SK-N-SH (cell line): ENCODE measurements at regions not wholly inside any gene's neighbourhood (a gene's known extent, or its start where the extent isn't known, plus 50 kb on each side); places are given as distances from the start of the nearest gene placed in this dataset.

Source experiments
- CHD2 ChIP-seq: fragments of 150-350 bp; IDR thresholded peaks from 2 replicates; pipeline ENCODE4 v1.6.1; 2018; ENCODE audit warnings: low read length; ENCODE audit not compliant: partially characterized antibody
- EP300 ChIP-seq, 2 experiments: IDR thresholded peaks; 2 replicates each; pipeline versions ENCODE4 v1.4.0 to v1.6.1; 2012; ENCODE audit warnings: borderline replicate concordance in 1 of 2, low read depth in 1 of 2, low read length in 1 of 2
- NRF1 ChIP-seq: IDR thresholded peaks from 2 replicates; pipeline ENCODE4 v1.6.1; 2012; ENCODE audit warnings: low read depth, mild to moderate bottlenecking, low read length
- RAD21 ChIP-seq: IDR thresholded peaks from 2 replicates; pipeline ENCODE4 v1.6.1; 2012; ENCODE audit warnings: mild to moderate bottlenecking, low read length
- REST ChIP-seq: IDR thresholded peaks from 2 replicates; pipeline ENCODE4 v1.6.1; 2012; ENCODE audit warnings: mild to moderate bottlenecking, low read depth, low read length, moderate library complexity
- RXRA ChIP-seq: IDR thresholded peaks from 2 replicates; pipeline ENCODE4 v1.4.0; 2012; ENCODE audit warnings: low read depth, mild to moderate bottlenecking, borderline replicate concordance
- TCF12 ChIP-seq: IDR thresholded peaks from 2 replicates; pipeline ENCODE4 v1.4.0; 2012
- TF ChIP-seq, protein P1 (sequence below): fragments of 200-600 bp; sonication (generic); IDR thresholded peaks from 2 replicates; pipeline ENCODE4 v1.6.1; 2017; ENCODE audit warnings: antibody characterized with exemption, mild to moderate bottlenecking, moderate library complexity
- TF ChIP-seq, protein P2 (sequence below): fragments of 150-350 bp; IDR thresholded peaks from 2 replicates; pipeline ENCODE4 v1.6.1; 2016; ENCODE audit warnings: mild to moderate bottlenecking, low read depth, low read length

DNA sequence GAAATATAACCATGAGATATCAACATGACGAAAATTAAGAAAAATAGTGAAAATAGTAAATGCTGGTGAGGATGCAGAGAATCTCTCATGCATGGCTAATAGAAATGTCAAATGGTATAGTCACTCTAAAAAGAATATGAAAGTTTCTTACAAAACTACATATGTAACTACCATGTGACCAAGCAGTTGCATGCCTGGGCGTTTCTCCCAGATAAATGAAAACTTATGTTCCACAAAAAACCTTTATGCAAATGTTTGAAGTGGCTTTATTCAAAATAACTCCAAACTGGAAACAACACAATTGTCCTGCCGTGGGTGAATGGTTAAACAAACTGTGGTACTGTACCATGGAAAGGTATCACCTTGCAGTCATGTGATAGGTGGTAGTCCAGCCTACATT lies 112.4 kb downstream of the HDGFL1 start:
- TF ChIP-seq REST = no peak
- no peak for TF ChIP-seq TCF12
- TF ChIP-seq RAD21 = no peak
- TF ChIP-seq, protein P1, sequence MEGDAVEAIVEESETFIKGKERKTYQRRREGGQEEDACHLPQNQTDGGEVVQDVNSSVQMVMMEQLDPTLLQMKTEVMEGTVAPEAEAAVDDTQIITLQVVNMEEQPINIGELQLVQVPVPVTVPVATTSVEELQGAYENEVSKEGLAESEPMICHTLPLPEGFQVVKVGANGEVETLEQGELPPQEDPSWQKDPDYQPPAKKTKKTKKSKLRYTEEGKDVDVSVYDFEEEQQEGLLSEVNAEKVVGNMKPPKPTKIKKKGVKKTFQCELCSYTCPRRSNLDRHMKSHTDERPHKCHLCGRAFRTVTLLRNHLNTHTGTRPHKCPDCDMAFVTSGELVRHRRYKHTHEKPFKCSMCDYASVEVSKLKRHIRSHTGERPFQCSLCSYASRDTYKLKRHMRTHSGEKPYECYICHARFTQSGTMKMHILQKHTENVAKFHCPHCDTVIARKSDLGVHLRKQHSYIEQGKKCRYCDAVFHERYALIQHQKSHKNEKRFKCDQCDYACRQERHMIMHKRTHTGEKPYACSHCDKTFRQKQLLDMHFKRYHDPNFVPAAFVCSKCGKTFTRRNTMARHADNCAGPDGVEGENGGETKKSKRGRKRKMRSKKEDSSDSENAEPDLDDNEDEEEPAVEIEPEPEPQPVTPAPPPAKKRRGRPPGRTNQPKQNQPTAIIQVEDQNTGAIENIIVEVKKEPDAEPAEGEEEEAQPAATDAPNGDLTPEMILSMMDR = no peak
- TF ChIP-seq NRF1 = no peak
- no peak for TF ChIP-seq RXRA
- no peak for TF ChIP-seq CHD2
- TF ChIP-seq, protein P2, sequence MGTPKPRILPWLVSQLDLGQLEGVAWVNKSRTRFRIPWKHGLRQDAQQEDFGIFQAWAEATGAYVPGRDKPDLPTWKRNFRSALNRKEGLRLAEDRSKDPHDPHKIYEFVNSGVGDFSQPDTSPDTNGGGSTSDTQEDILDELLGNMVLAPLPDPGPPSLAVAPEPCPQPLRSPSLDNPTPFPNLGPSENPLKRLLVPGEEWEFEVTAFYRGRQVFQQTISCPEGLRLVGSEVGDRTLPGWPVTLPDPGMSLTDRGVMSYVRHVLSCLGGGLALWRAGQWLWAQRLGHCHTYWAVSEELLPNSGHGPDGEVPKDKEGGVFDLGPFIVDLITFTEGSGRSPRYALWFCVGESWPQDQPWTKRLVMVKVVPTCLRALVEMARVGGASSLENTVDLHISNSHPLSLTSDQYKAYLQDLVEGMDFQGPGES = no peak
- TF ChIP-seq EP300 (IDR thresholded peaks at IDR 0.05; ENCODE audit: borderline replicate concordance in 1 of 2, low read depth in 1 of 2, low read length in 1 of 2) = no peak
